Upper lobe of left lung (tissue), 4 donors: ENCODE measurements at regions not wholly inside any gene's neighbourhood (a gene's known extent, or its start where the extent isn't known, plus 50 kb on each side); places are given as distances from the start of the nearest gene placed in this dataset.

ENCODE experiments used
- EP300 ChIP-seq, 4 donors: sonication (generic); formaldehyde crosslinking; IDR thresholded peaks; one replicate each; pipeline ENCODE4 v1.5.1; 2017; ENCODE audit warnings: antibody characterized with exemption in 4 of 4, control low read depth in 2 of 4
- POLR2AphosphoS5 ChIP-seq, 2 donors: sonication (generic); formaldehyde crosslinking; IDR thresholded peaks; one replicate each; pipeline ENCODE4 v1.5.1; 2017; ENCODE audit warnings: antibody characterized with exemption in 2 of 2
- TF ChIP-seq, protein P1 (sequence below), 6 experiments: fragments of 450-650 bp in 4 of 6; fragments of 200-600 bp in 2 of 6; sonication (generic) in 2 of 6; IDR thresholded peaks; one replicate each; pipeline ENCODE4 v1.5.1; 2016 to 2019; ENCODE audit warnings: antibody characterized with exemption in 6 of 6

GRCh38 chr5:99355881-99356280 is 427.1 kb upstream of the CHD1 start:
- TF ChIP-seq, protein P1, sequence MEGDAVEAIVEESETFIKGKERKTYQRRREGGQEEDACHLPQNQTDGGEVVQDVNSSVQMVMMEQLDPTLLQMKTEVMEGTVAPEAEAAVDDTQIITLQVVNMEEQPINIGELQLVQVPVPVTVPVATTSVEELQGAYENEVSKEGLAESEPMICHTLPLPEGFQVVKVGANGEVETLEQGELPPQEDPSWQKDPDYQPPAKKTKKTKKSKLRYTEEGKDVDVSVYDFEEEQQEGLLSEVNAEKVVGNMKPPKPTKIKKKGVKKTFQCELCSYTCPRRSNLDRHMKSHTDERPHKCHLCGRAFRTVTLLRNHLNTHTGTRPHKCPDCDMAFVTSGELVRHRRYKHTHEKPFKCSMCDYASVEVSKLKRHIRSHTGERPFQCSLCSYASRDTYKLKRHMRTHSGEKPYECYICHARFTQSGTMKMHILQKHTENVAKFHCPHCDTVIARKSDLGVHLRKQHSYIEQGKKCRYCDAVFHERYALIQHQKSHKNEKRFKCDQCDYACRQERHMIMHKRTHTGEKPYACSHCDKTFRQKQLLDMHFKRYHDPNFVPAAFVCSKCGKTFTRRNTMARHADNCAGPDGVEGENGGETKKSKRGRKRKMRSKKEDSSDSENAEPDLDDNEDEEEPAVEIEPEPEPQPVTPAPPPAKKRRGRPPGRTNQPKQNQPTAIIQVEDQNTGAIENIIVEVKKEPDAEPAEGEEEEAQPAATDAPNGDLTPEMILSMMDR (IDR thresholded peaks at IDR 0.05), result no peak
- TF ChIP-seq POLR2AphosphoS5 (IDR thresholded peaks at IDR 0.05) (no peak), EP300 (IDR thresholded peaks at IDR 0.05) (no peak)
